Testis (tissue), 2 donors: ENCODE measurements at regions not wholly inside any gene's neighbourhood (a gene's known extent, or its start where the extent isn't known, plus 50 kb on each side); places are given as distances from the start of the nearest gene placed in this dataset.
"Not testable (repeated sequence)": the region's sequence is repeated elsewhere in the genome, so short reads cannot be mapped to it uniquely, and the experiment has no call there.

ENCODE experiments used
- DNase-seq: peaks from one replicate; pipeline ENCODE4 v3.0.0-alpha.2; 2019
- H3K27ac ChIP-seq, 2 donors: fragments of 200-600 bp; sonication (generic); one replicate each; pipeline ENCODE4 v1.5.1; 2019
- H3K27me3 ChIP-seq: fragments of 200-600 bp; sonication (generic); one replicate; pipeline ENCODE4 v1.5.1; 2019
- H3K36me3 ChIP-seq: fragments of 200-600 bp; sonication (generic); one replicate; pipeline ENCODE4 v1.5.1; 2017; ENCODE audit warnings: low read depth; ENCODE audit errors: missing control alignments
- H3K4me1 ChIP-seq: fragments of 200-600 bp; sonication (generic); one replicate; pipeline ENCODE4 v1.5.1; 2019
- H3K4me3 ChIP-seq, 2 donors: fragments of 200-600 bp; sonication (generic); one replicate each; pipeline ENCODE4 v1.5.1; 2017 to 2019
- H3K9me3 ChIP-seq: fragments of 200-600 bp; sonication (generic); one replicate; pipeline ENCODE4 v1.5.1; 2017
- POLR2A ChIP-seq: fragments of 450-650 bp; IDR thresholded peaks from one replicate; pipeline ENCODE4 v1.6.1; 2017; ENCODE audit warnings: antibody characterized with exemption, mild to moderate bottlenecking, moderate library complexity
- WGBS, 2 donors: methylation state at CpG; one replicate each; pipeline ENCODE4 v1.1.5; 2018; 5-methylcytosine and 5-hydroxymethylcytosine counted together
- intact Hi-C: fragments of 100-400 bp; cut with DNase I; formaldehyde crosslinking; loops from one replicate; pipeline ENCODE4 v1.15.1; 2023; ENCODE audit warnings: low total_unique reads
- TF ChIP-seq, protein P1 (sequence below), 3 experiments: fragments of 450-650 bp in 2 of 3; fragments of 200-600 bp in 1 of 3; sonication (generic) in 1 of 3; IDR thresholded peaks; one replicate each; pipeline ENCODE4 v1.5.1; 2016 to 2019; ENCODE audit warnings: antibody characterized with exemption in 3 of 3, mild to moderate bottlenecking in 2 of 3, moderate library complexity in 1 of 3

DNA sequence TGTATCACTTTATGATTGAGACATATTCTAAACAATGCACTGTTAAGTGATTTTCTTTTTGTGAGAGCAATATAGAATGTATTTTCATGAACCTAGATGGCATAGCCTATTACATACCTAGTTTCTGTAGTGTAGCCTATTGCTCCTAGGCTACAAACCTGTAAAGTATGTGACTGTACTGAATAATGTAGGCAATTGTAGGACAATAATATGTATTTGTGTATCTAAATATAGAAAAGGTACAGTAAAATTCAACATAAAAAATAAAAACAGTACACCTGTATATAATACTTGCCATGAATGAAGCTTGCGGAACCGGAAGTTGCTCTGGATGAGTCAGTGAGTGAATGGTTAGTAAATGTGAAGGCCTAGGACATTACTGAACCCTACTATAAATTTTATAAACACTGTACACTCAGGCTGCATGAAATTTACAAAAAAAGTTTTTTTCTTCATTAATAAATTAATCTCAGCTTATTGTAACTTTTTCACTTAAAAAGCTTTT, 106.7 kb downstream of the VSIG4 start:
- TF ChIP-seq POLR2A = no peak
- TF ChIP-seq, protein P1, sequence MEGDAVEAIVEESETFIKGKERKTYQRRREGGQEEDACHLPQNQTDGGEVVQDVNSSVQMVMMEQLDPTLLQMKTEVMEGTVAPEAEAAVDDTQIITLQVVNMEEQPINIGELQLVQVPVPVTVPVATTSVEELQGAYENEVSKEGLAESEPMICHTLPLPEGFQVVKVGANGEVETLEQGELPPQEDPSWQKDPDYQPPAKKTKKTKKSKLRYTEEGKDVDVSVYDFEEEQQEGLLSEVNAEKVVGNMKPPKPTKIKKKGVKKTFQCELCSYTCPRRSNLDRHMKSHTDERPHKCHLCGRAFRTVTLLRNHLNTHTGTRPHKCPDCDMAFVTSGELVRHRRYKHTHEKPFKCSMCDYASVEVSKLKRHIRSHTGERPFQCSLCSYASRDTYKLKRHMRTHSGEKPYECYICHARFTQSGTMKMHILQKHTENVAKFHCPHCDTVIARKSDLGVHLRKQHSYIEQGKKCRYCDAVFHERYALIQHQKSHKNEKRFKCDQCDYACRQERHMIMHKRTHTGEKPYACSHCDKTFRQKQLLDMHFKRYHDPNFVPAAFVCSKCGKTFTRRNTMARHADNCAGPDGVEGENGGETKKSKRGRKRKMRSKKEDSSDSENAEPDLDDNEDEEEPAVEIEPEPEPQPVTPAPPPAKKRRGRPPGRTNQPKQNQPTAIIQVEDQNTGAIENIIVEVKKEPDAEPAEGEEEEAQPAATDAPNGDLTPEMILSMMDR (IDR thresholded peaks at IDR 0.05) = no peak
- Histone ChIP-seq H3K36me3 (no peaks in the 10 kb centered on the region), H3K27ac (no peak overlapping the region), H3K27me3 (no peaks in the 10 kb centered on the region), H3K4me3 (no peak overlapping the region), H3K4me1 (no peaks in the 10 kb centered on the region), H3K9me3 (no peaks in the 10 kb centered on the region)
- no peak for DNase-seq
- 82 to 95% methylated on average over 2 of the region's 2 CpGs for WGBS, 2 donors
- intact Hi-C loops = no loop called here

DNA sequence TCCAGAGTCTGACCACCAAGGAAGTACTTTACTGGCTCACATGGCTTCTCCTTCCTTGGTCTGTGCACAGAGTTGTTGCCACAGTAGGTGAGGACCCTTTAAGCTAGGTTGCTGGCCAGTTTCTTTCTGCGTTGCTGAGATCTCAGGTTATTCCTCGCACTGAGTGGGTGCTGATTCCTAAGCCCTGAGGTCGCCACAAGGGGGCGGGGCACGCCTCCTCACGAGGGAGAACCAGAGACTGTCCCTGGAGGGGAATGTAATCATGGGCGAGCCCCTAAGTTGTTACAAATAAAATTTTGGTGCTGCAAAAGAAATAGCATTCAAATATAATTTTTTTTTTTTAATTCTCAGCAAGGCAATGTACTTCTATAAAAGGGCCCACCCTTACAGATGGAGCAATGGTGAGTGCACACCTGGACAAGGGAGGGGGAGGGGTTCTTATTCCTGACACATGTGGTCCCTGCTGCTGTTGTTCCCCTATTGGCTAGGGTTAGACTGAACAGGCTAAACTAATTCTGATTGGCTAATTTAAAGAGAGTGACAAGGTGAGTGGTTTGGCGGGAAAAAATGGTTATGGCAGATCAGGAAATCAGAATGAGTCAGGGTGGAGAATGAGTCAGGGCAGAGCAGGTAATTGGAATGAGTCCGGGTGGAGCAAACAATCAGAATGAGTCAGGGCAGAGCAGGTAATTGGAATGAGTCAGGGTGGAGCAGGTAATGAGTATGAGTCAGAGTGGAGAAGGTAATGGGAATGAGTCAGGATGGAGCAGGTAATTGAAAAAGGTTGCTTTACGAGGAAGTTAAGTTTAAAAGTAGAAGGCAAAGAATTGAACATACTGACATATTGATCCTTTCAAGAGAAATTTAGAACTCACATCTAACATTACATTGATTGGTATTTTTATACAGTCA, 107.5 kb downstream of the VSIG4 start:
- Histone ChIP-seq H3K27me3 (no peaks in the 10 kb centered on the region), H3K9me3 (no peaks in the 10 kb centered on the region), H3K27ac (no peak overlapping the region), H3K4me3 (no peak overlapping the region), H3K4me1 (no peaks in the 10 kb centered on the region), H3K36me3 (no peaks in the 10 kb centered on the region)
- 54 to 66% methylated on average over 6 to 10 of the region's 10 CpGs for WGBS, 2 donors
- DNase-seq = no peak
- intact Hi-C loops = no loop called here
- TF ChIP-seq, protein P1 (IDR thresholded peaks at IDR 0.05) = no peak
- TF ChIP-seq POLR2A = no peak

DNA sequence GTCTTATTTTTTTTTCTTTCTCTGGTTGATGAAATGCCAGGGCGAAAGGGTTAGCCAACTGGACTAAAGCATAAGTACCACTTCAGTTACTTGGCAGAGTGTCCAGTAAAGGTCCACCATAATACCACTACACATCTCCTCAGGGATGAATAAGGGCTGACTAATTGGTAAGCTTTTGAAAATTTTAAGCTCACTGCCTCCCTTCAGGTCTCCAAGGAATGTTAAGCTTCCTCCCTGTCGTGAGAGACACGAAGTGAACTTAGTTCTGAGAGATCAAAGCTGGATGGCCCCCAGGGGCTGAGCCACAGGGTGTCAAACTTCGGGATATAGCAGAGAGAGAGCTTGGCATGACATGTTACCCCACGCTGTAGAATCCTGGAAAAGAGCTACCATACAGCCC, 111.4 kb downstream of the VSIG4 start:
- 20 to 44% methylated on average over 1 to 5 of the region's 5 CpGs for WGBS, 2 donors
- Histone ChIP-seq H3K36me3 (no peaks in the 10 kb centered on the region), H3K9me3 (no peaks in the 10 kb centered on the region), H3K27me3 (no peaks in the 10 kb centered on the region), H3K27ac (no peak overlapping the region), H3K4me1 (no peaks in the 10 kb centered on the region), H3K4me3 (no peak overlapping the region)
- intact Hi-C loops = no loop called here
- TF ChIP-seq, protein P1 (IDR thresholded peaks at IDR 0.05) = no peak
- no peak for TF ChIP-seq POLR2A
- no peak for DNase-seq

DNA sequence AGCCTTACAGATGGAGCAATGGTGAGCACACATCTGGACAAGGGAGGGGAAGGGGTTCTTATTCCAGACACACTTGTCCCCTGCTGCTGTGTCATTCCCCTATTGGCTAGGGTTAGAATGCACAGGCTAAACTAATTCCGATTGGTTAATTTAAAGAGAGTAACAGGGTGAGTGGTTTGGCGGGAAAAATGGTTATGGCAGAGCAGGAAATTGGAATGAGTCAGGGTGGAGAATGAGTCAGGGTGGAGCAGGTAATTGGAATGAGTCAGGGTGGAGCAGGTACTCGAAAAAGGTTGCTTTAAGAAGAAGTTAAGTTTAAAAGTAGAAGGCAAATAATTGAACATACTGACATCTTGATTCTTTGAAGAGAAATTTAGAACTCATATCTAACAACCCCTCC, 112.5 kb downstream of the VSIG4 start:
- intact Hi-C loops, DNase-seq, H3K9me3 ChIP-seq, H3K4me1 ChIP-seq, H3K4me3 ChIP-seq, H3K27me3 ChIP-seq, H3K27ac ChIP-seq, H3K36me3 ChIP-seq: not testable (repeated sequence)
- 64 to 78% methylated on average over 3 of the region's 3 CpGs for WGBS, 2 donors

DNA sequence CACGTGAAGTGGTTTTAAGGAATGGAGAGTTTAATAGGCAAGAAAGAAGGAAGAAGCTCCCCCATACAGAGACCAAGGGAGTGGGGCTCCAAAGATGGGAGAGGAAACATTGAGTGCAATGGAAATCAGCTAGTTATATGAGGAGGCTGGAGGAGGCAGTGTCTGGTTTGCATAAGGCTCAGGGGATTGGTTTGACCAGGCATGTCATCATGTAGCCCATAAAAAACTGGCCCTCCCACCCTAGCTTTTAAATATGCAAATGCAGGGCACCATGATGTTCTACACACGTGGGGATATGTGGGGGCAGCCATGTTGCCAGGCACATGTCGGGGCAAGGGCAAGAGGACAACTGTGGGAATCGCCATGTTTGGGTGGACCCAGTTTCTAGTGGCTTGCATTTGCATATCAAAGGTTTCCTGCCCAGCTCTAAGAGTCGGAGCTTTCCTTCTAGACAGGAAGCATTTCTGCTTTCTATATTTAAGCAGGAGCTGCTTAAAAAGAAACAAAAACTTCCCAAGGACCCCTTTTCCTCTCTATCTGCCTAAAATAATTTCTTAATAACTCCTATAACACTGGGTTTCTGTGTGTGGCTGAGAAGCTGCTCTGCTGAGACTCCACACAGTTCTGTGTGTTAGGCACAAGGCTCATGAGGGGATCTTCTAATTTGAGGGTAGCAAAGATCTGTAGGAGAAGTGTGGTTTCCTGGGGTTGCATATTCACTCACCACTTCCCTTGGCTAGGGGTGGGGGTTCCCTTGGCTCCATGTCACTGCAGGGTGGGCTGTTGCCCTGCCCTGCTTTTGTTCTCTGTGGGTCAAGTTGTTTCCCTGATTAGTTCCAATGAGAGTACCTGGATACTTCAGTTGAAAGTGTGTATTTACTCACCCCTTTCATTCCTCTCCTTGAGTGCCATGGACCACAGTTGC, 113.5 kb downstream of the VSIG4 start:
- Histone ChIP-seq H3K27me3 (no peaks in the 10 kb centered on the region), H3K27ac (no peak overlapping the region), H3K4me1 (no peaks in the 10 kb centered on the region), H3K36me3 (no peaks in the 10 kb centered on the region), H3K9me3 (no peaks in the 10 kb centered on the region), H3K4me3 (no peak overlapping the region)
- TF ChIP-seq POLR2A = no peak
- TF ChIP-seq, protein P1 (IDR thresholded peaks at IDR 0.05) = no peak
- DNase-seq = no peak
- 53 to 61% methylated on average over 4 to 5 of the region's 5 CpGs for WGBS, 2 donors
- intact Hi-C loops = no loop called here
